Common myeloid progenitor, CD34-positive (primary cell): ENCODE measurements at regions not wholly inside any gene's neighbourhood (a gene's known extent, or its start where the extent isn't known, plus 50 kb on each side); places are given as distances from the start of the nearest gene placed in this dataset.

ENCODE experiments used
- CTCF ChIA-PET: fragments of 350-600 bp; sonication (Branson Sonifier 250); formaldehyde crosslinking; loops from one replicate; lab custom pipeline; 2021; ENCODE audit warnings: antibody characterized with exemption; lab: Charles Lee
- POLR2A ChIA-PET: fragments of 350-600 bp; sonication (Branson Sonifier 250); formaldehyde crosslinking; loops from one replicate; lab custom pipeline; 2021; ENCODE audit warnings: antibody characterized with exemption; lab: Charles Lee
- DNase-seq, 3 donors: peaks; one replicate each; pipeline versions ENCODE4 v3.0.0 to v3.0.0-alpha.2; 2013
- H3K27ac ChIP-seq, 2 experiments: 1 replicate in 1 of 2; 2 replicates in 1 of 2; pipeline ENCODE4 v1.7.0; 2013; ENCODE audit warnings: inconsistent platforms in 2 of 2, low read length in 2 of 2, mild to moderate bottlenecking in 2 of 2, low read depth in 1 of 2, moderate library complexity in 1 of 2; ENCODE audit not compliant: severe bottlenecking in 2 of 2, insufficient read depth in 1 of 2, poor library complexity in 1 of 2
- H3K27me3 ChIP-seq, 5 experiments: replicated peaks in 2 of 5; 1 replicate in 3 of 5; 2 replicates in 2 of 5; pipeline versions ENCODE4 v1.6.1 to v1.7.0; 2013; ENCODE audit warnings: low read length in 4 of 5, mild to moderate bottlenecking in 2 of 5, moderate library complexity in 2 of 5, inconsistent platforms in 1 of 5; ENCODE audit not compliant: insufficient read depth in 5 of 5, control insufficient read depth in 4 of 5
- H3K36me3 ChIP-seq, 4 experiments: 1 replicate in 2 of 4; 2 replicates in 2 of 4; pipeline versions ENCODE4 v1.6.1 to v1.7.0; 2013; ENCODE audit warnings: low read length in 3 of 4, control low read depth in 1 of 4, mild to moderate bottlenecking in 1 of 4; ENCODE audit not compliant: control insufficient read depth in 4 of 4, insufficient read depth in 4 of 4
- H3K4me1 ChIP-seq, 4 experiments: 1 replicate in 3 of 4; 2 replicates in 1 of 4; pipeline versions ENCODE4 v1.6.1 to v1.7.1; 2013; ENCODE audit warnings: low read length in 3 of 4, mild to moderate bottlenecking in 3 of 4, control low read depth in 1 of 4, inconsistent platforms in 1 of 4, moderate library complexity in 1 of 4; ENCODE audit not compliant: control insufficient read depth in 4 of 4, insufficient read depth in 4 of 4; ENCODE audit errors: control extremely low read depth in 1 of 4
- H3K4me3 ChIP-seq, 7 experiments: 1 replicate in 4 of 7; 2 replicates in 3 of 7; pipeline versions ENCODE4 v1.5.1 to v1.7.0; 2013; ENCODE audit warnings: mild to moderate bottlenecking in 7 of 7, low read length in 6 of 7, moderate library complexity in 6 of 7, inconsistent platforms in 2 of 7, low read depth in 2 of 7, control low read depth in 1 of 7; ENCODE audit not compliant: insufficient read depth in 4 of 7, control insufficient read depth in 1 of 7; ENCODE audit errors: extremely low read depth in 1 of 7
- H3K9me3 ChIP-seq, 5 experiments: 1 replicate in 4 of 5; 2 replicates in 1 of 5; pipeline versions ENCODE4 v1.6.1 to v1.7.1; 2013; ENCODE audit warnings: low read length in 4 of 5, mild to moderate bottlenecking in 2 of 5, inconsistent platforms in 1 of 5, low read depth in 1 of 5, moderate library complexity in 1 of 5; ENCODE audit not compliant: control insufficient read depth in 4 of 5, insufficient read depth in 2 of 5; ENCODE audit errors: control extremely low read depth in 1 of 5
- WGBS: methylation state at CpG from one replicate; pipeline ENCODE4 v1.1.5; 2013; ENCODE audit not compliant: insufficient coverage; 5-methylcytosine and 5-hydroxymethylcytosine counted together

- ChIA-PET POLR2A (interaction anchor here (0.8 to 1.0 kb wide), 2 partner anchors 70 to 80 kb away, joined by 3 to 4 read pairs; no protein-coding TSS in a partner anchor), CTCF (interaction anchor here (0.6 to 10.6 kb wide), 36 partner anchors 8 to 489 kb away, joined by 3 to 374 read pairs (median 7); no protein-coding TSS in a partner anchor)
- H3K9me3 ChIP-seq = no peaks in the 10 kb centered on the region
- H3K36me3 ChIP-seq = no peaks in the 10 kb centered on the region
- no CpG with 5 or more reads among the region's 3 CpGs for WGBS
- H3K27ac ChIP-seq = peak overlapping the region in 1 of 2 experiments; percentile 43
- no peaks in the 10 kb centered on the region for H3K27me3 ChIP-seq
- peak overlapping the region in 1 of 7 experiments; percentile 59 for H3K4me3 ChIP-seq
- peaks cover 19 to 41% (median 25%) of the 10 kb centered on the region in 4 experiments for H3K4me1 ChIP-seq
- DNase-seq = peak in 1 of 3 donors; percentile 20
Measured at GRCh38 chr1:66444438-66445265, 89.3 kb upstream of the SGIP1 start.

GRCh38 chr1:66445492-66446181, 88.3 kb upstream of the SGIP1 start:
- Histone ChIP-seq H3K9me3 (no peaks in the 10 kb centered on the region), H3K4me3 (peak overlapping the region in 4 of 7 experiments; percentile 0 to 40 (median 34)), H3K36me3 (no peaks in the 10 kb centered on the region), H3K4me1 (peaks cover 12 to 32% (median 19%) of the 10 kb centered on the region in 4 experiments), H3K27ac (peak overlapping the region; percentile 43 to 73), H3K27me3 (no peaks in the 10 kb centered on the region)
- WGBS = 21% methylated on average over 5 of the region's 5 CpGs
- DNase-seq = peak; percentile 42 to 84 (median 80)
- CTCF ChIA-PET = interaction anchor here (0.8 to 10.6 kb wide), 66 partner anchors 9 to 1233 kb away, joined by 3 to 374 read pairs (median 5); no protein-coding TSS in a partner anchor
- POLR2A ChIA-PET = interaction anchor here (0.6 to 1.0 kb wide), 2 partner anchors 81 to 1026 kb away, joined by 3 read pairs; no protein-coding TSS in a partner anchor

- ChIA-PET CTCF (interaction anchor here (0.7 to 10.6 kb wide), 57 partner anchors 10 to 1234 kb away, joined by 3 to 374 read pairs (median 5); no protein-coding TSS in a partner anchor), POLR2A (interaction anchor here (0.6 kb wide), 1 partner anchor 88 kb away, joined by 3 read pairs; no protein-coding TSS in a partner anchor)
- peak; percentile 84 to 92 (median 86) for DNase-seq
- Histone ChIP-seq H3K9me3 (no peaks in the 10 kb centered on the region), H3K27ac (peak overlapping the region in 1 of 2 experiments; percentile 73), H3K27me3 (no peaks in the 10 kb centered on the region), H3K36me3 (no peaks in the 10 kb centered on the region), H3K4me1 (peaks cover 12 to 31% (median 19%) of the 10 kb centered on the region in 4 experiments), H3K4me3 (no peak overlapping the region)
- WGBS = 15% methylated on average over 5 of the region's 8 CpGs
Measured at GRCh38 chr1:66446261-66447001, 87.5 kb upstream of the SGIP1 start.

GRCh38 chr1:66450043-66450514, 83.9 kb upstream of the SGIP1 start:
- Histone ChIP-seq H3K36me3 (no peaks in the 10 kb centered on the region), H3K27me3 (no peaks in the 10 kb centered on the region), H3K9me3 (no peaks in the 10 kb centered on the region), H3K4me3 (no peak overlapping the region), H3K27ac (no peak overlapping the region), H3K4me1 (peaks cover 9 to 13% (median 12%) of the 10 kb centered on the region in 4 experiments)
- DNase-seq = no peak
- WGBS = 94% methylated on average over 2 of the region's 3 CpGs
- ChIA-PET POLR2A (interaction anchor here (0.6 kb wide), 1 partner anchor 230 kb away, joined by 3 read pairs; no protein-coding TSS in a partner anchor), CTCF (interaction anchor here (0.7 to 10.6 kb wide), 12 partner anchors 44 to 1280 kb away, joined by 3 to 374 read pairs (median 4); no protein-coding TSS in a partner anchor)

GRCh38 chr1:66450847-66451246, 83.1 kb upstream of the SGIP1 start:
- no peaks in the 10 kb centered on the region for H3K27me3 ChIP-seq
- no peaks in the 10 kb centered on the region for H3K9me3 ChIP-seq
- H3K4me3 ChIP-seq = no peak overlapping the region
- DNase-seq = no peak
- no peak overlapping the region for H3K27ac ChIP-seq
- H3K4me1 ChIP-seq = peaks cover 3 to 5% (median 4%) of the 10 kb centered on the region in 4 experiments
- H3K36me3 ChIP-seq = no peaks in the 10 kb centered on the region
- POLR2A ChIA-PET = interaction anchor here (0.6 kb wide), 1 partner anchor 231 kb away, joined by 3 read pairs; no protein-coding TSS in a partner anchor
- CTCF ChIA-PET = interaction anchor here (1.0 to 10.6 kb wide), 5 partner anchors 44 to 698 kb away, joined by 3 to 374 read pairs (median 4); no protein-coding TSS in a partner anchor
- WGBS = no CpG with 5 or more reads among the region's 1 CpG

- no peak for DNase-seq
- Histone ChIP-seq H3K4me3 (no peak overlapping the region), H3K36me3 (no peaks in the 10 kb centered on the region), H3K4me1 (no peaks in the 10 kb centered on the region), H3K27me3 (no peaks in the 10 kb centered on the region), H3K27ac (no peak overlapping the region), H3K9me3 (no peaks in the 10 kb centered on the region)
- POLR2A ChIA-PET = no interaction called here
- no CpG with 5 or more reads among the region's 1 CpG for WGBS
- CTCF ChIA-PET = interaction anchor here (10.6 kb wide), 1 partner anchor 203 kb away, joined by 374 read pairs; no protein-coding TSS in a partner anchor
Measured at GRCh38 chr1:66452162-66452561, 81.8 kb upstream of the SGIP1 start.
